ENCODE measurements at regions not wholly inside any gene's neighbourhood (a gene's known extent, or its start where the extent isn't known, plus 50 kb on each side); places are given as distances from the start of the nearest gene placed in this dataset.

DNA sequence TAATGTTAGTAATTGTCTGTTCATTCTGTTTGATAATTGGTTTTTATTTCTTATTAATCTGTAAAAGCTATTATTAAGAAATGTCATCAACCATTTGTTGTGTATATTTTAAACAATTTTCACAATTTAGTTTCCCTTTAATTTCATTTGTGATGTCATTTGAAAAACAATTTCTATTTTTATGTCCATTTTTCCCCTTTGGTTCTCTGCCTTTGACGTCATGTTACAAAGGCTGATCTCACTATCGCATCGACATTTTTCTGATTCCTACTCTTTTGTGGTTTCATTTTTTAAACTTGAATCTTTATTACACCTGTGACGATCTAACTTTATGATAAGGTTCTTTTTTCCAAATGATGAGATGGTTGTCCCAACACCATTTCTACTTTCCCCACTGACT, 191.0 kb upstream of the ZNF507 start:
- TF ChIP-seq, protein P1, sequence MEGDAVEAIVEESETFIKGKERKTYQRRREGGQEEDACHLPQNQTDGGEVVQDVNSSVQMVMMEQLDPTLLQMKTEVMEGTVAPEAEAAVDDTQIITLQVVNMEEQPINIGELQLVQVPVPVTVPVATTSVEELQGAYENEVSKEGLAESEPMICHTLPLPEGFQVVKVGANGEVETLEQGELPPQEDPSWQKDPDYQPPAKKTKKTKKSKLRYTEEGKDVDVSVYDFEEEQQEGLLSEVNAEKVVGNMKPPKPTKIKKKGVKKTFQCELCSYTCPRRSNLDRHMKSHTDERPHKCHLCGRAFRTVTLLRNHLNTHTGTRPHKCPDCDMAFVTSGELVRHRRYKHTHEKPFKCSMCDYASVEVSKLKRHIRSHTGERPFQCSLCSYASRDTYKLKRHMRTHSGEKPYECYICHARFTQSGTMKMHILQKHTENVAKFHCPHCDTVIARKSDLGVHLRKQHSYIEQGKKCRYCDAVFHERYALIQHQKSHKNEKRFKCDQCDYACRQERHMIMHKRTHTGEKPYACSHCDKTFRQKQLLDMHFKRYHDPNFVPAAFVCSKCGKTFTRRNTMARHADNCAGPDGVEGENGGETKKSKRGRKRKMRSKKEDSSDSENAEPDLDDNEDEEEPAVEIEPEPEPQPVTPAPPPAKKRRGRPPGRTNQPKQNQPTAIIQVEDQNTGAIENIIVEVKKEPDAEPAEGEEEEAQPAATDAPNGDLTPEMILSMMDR (IDR thresholded peaks at IDR 0.05), result no peak
- no peak for TF ChIP-seq POLR2A (IDR thresholded peaks at IDR 0.05)
